Muscle layer of duodenum (tissue), 2 donors: ENCODE measurements at regions not wholly inside any gene's neighbourhood (a gene's known extent, or its start where the extent isn't known, plus 50 kb on each side); places are given as distances from the start of the nearest gene placed in this dataset.

Experiments used
- H3K27ac ChIP-seq: one replicate; pipeline ENCODE4 v1.7.0; 2013; ENCODE audit warnings: mild to moderate bottlenecking, low read length
- H3K27me3 ChIP-seq: one replicate; pipeline ENCODE4 v1.7.0; 2013; ENCODE audit warnings: low read depth, mild to moderate bottlenecking, control low read depth, low read length
- H3K36me3 ChIP-seq, 2 donors: one replicate each; pipeline ENCODE4 v1.7.0; 2013; ENCODE audit warnings: low read length in 2 of 2, control low read depth in 1 of 2, mild to moderate bottlenecking in 1 of 2; ENCODE audit not compliant: insufficient read depth in 2 of 2, control insufficient read depth in 1 of 2
- H3K4me1 ChIP-seq, 2 donors: one replicate each; pipeline ENCODE4 v1.7.0; 2013; ENCODE audit warnings: low read length in 2 of 2, mild to moderate bottlenecking in 2 of 2, control low read depth in 1 of 2, moderate library complexity in 1 of 2; ENCODE audit not compliant: insufficient read depth in 2 of 2, control insufficient read depth in 1 of 2
- H3K4me3 ChIP-seq, 2 donors: one replicate each; pipeline ENCODE4 v1.7.0; 2013; ENCODE audit warnings: low read length in 2 of 2, low read depth in 1 of 2, mild to moderate bottlenecking in 1 of 2
- H3K9me3 ChIP-seq, 2 donors: one replicate each; pipeline ENCODE4 v1.7.0; 2013; ENCODE audit warnings: low read length in 2 of 2, control low read depth in 1 of 2, mild to moderate bottlenecking in 1 of 2; ENCODE audit not compliant: control insufficient read depth in 1 of 2
- donor health status: healthy.

DNA sequence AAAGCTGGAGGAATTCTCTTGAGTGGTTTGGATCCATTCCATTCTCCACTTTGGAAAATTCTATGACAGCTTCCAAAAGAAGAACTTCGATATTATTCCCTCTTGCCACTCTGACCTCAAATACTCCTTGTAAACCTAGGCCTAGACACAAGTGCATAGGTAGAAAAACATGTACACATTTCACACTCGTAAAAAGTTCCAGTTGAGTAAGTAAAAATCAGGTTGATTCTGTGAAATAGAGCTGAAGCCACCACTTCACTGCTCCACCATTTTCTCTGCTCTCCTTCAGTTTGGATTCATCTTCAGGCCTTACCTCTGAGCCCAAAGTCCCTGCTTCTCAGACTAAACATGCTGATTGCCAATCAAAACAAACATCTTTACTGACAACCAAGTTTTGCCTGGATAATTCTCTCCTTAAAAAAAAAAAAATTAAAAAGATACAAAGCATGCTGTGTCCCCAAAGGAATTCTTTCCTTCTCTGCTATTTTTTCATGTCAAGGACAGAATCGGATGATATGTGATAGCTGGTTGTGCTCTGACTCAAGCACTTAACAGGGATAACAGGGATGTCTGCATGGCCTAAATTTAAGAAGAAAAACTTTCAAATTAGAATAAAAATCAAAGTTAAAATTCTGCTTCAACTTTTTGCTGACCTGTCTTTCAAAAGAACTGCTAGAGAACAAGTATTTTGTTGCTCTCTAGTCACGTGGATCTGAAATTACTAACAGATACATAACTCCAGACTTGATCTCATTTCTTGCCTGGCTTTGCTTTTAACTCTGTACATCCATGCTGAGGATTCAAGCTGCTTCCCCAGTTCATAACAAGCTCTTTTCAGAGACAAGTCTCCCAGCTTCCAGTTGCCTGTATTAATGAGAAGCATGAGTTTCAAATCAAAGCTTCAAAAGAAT is 420.9 kb upstream of the INTU start:
- Histone ChIP-seq H3K36me3 (no peaks in the 10 kb centered on the region), H3K4me1 (peaks cover 0 to 7% of the 10 kb centered on the region in 2 donors), H3K4me3 (no peak overlapping the region), H3K9me3 (no peaks in the 10 kb centered on the region), H3K27ac (no peak overlapping the region), H3K27me3 (no peaks in the 10 kb centered on the region)

DNA sequence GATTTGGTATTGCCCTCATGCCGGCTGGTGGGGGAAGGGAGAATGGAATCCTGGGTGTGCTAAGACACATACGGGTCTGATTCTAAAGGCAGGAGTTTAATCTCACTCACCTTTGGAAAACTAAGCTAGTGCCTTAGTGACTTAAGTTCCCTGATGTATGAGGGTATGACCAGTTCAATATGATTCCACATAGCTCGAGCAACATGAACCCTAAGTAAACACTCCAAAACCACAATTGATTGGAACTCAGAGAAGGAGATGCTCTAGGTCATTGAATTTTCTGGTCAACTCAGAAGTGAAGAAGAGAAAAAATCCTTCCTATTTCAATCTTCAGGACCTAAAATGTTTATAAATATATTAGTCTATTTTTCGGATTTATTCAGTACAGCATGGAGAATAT is 420.1 kb upstream of the INTU start:
- H3K27ac ChIP-seq: no peak overlapping the region
- no peaks in the 10 kb centered on the region for H3K9me3 ChIP-seq
- H3K4me3 ChIP-seq: no peak overlapping the region
- no peaks in the 10 kb centered on the region for H3K36me3 ChIP-seq
- H3K4me1 ChIP-seq: peaks cover 0 to 7% of the 10 kb centered on the region in 2 donors
- H3K27me3 ChIP-seq: no peaks in the 10 kb centered on the region

GRCh38 chr4:127214016-127214415 is 418.7 kb upstream of the INTU start:
- peaks cover 0 to 7% of the 10 kb centered on the region in 2 donors for H3K4me1 ChIP-seq

GRCh38 chr4:127214931-127215330 is 417.8 kb upstream of the INTU start:
- Histone ChIP-seq H3K27ac (no peak overlapping the region), H3K4me3 (no peak overlapping the region), H3K36me3 (no peaks in the 10 kb centered on the region), H3K27me3 (no peaks in the 10 kb centered on the region), H3K9me3 (no peaks in the 10 kb centered on the region), H3K4me1 (peaks cover 0 to 7% of the 10 kb centered on the region in 2 donors)

More at GRCh38 chr4:127214016-127214415, 418.7 kb upstream of the INTU start:
- no peaks in the 10 kb centered on the region for H3K36me3 ChIP-seq
- no peak overlapping the region for H3K27ac ChIP-seq
- no peak overlapping the region for H3K4me3 ChIP-seq
- no peaks in the 10 kb centered on the region for H3K9me3 ChIP-seq
- no peaks in the 10 kb centered on the region for H3K27me3 ChIP-seq

GRCh38 chr4:127217586-127218229 is 415.0 kb upstream of the INTU start:
- no peaks in the 10 kb centered on the region for H3K4me1 ChIP-seq
- H3K4me3 ChIP-seq: no peak overlapping the region
- no peaks in the 10 kb centered on the region for H3K27me3 ChIP-seq
- no peaks in the 10 kb centered on the region for H3K36me3 ChIP-seq
- no peak overlapping the region for H3K27ac ChIP-seq
- H3K9me3 ChIP-seq: no peaks in the 10 kb centered on the region

DNA sequence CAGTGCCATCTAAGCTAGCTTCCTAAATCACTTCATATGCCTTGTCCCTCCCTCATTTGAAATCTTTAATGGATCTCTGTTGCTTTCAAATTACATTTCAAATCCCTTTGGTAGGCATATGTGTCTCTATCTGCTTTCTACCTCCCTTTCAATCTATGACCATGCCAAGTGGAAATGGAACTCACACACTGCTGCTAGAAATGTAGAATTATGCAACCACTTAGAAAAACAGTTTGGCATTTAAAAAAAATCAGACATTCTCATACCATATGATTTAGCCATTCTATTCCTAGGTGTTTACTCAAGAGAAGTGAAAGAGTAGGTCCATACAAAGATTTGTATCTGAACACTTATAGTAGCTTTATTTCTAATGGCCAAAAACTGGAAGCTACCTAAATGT is 413.5 kb upstream of the INTU start:
- H3K4me3 ChIP-seq: no peak overlapping the region
- H3K36me3 ChIP-seq: no peaks in the 10 kb centered on the region
- no peak overlapping the region for H3K27ac ChIP-seq
- no peaks in the 10 kb centered on the region for H3K4me1 ChIP-seq
- H3K9me3 ChIP-seq: no peaks in the 10 kb centered on the region
- no peaks in the 10 kb centered on the region for H3K27me3 ChIP-seq

- no peak overlapping the region for H3K4me3 ChIP-seq
- H3K9me3 ChIP-seq: no peaks in the 10 kb centered on the region
- no peak overlapping the region for H3K27ac ChIP-seq
- H3K4me1 ChIP-seq: no peaks in the 10 kb centered on the region
- no peaks in the 10 kb centered on the region for H3K36me3 ChIP-seq
- no peaks in the 10 kb centered on the region for H3K27me3 ChIP-seq
Measured at GRCh38 chr4:127224556-127224955, 408.2 kb upstream of the INTU start.

GRCh38 chr4:127229855-127230608 is 402.7 kb upstream of the INTU start:
- no peaks in the 10 kb centered on the region for H3K4me1 ChIP-seq
- no peaks in the 10 kb centered on the region for H3K9me3 ChIP-seq
- H3K36me3 ChIP-seq: no peaks in the 10 kb centered on the region
- no peak overlapping the region for H3K4me3 ChIP-seq
- H3K27me3 ChIP-seq: no peaks in the 10 kb centered on the region
- no peak overlapping the region for H3K27ac ChIP-seq

DNA sequence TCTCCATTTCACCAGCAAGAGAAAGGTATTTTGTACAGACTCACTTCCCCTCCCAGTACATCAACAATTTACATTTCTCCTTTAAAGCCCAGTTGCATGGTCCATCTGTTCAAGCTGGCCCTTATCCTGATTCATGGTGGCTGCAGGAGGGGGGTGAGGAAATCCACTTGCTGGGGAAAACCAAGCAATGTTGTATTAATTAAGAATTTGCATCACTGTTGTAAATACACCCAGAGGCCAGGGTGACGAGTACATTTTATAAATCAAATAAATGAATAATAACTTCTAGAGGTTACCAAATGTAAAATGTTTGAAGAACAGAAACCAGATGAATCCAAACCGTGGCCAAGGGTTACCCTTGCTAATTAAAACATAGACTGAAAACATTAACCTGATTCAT is 395.9 kb upstream of the INTU start:
- Histone ChIP-seq H3K4me3 (no peak overlapping the region), H3K27ac (no peak overlapping the region), H3K36me3 (no peaks in the 10 kb centered on the region), H3K9me3 (no peaks in the 10 kb centered on the region), H3K27me3 (no peaks in the 10 kb centered on the region), H3K4me1 (peaks cover 0 to 6% of the 10 kb centered on the region in 2 donors)

DNA sequence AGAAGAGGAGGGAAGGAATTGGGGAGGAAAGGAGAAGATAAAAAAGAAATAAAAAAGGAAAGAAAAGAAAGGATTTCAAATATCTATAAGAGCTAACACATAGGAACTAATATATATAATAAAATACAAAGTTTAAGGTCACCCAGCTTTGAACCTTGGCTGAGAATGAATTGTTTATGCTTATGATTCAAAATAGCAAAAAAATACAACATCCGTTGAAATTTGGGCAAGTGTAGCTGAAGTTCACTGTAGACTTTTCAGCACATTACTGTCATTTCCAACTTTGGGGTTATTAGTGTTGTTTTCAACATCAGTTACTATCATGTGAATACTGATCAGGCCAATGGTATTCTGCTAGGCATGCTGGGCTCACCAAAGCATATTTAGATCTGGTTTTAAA is 395.2 kb upstream of the INTU start:
- no peak overlapping the region for H3K4me3 ChIP-seq
- no peaks in the 10 kb centered on the region for H3K27me3 ChIP-seq
- no peaks in the 10 kb centered on the region for H3K9me3 ChIP-seq
- H3K36me3 ChIP-seq: no peaks in the 10 kb centered on the region
- H3K4me1 ChIP-seq: peaks cover 0 to 6% of the 10 kb centered on the region in 2 donors
- no peak overlapping the region for H3K27ac ChIP-seq

DNA sequence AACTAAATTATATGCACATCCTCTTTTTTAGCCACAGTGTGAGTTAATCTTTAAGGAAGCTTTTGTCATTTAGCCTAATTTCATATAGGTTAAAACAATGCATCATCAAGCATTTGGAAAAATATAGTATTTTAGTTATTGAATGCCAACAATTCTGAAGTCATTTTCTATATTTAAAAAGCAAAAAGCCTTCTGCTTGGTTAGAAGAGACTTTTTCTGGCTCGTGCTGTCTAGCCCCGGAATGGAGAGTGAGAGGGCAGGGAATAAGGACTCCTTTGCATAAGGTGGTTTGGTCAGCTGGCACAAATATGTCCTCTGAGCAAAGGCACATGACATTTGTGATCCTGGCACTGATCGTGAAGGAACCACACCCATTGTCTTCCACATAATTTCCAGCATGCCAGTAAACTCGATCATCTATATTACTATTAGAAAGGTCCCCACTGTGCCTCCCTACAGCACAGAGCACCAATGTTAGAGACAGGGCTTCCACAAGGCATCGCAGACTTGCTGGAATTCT is 393.7 kb upstream of the INTU start:
- H3K4me1 ChIP-seq: peaks cover 0 to 6% of the 10 kb centered on the region in 2 donors
- no peaks in the 10 kb centered on the region for H3K27me3 ChIP-seq
- no peak overlapping the region for H3K4me3 ChIP-seq
- no peak overlapping the region for H3K27ac ChIP-seq
- H3K36me3 ChIP-seq: no peaks in the 10 kb centered on the region
- H3K9me3 ChIP-seq: no peaks in the 10 kb centered on the region
